ENCODE measurements at regions not wholly inside any gene's neighbourhood (a gene's known extent, or its start where the extent isn't known, plus 50 kb on each side); places are given as distances from the start of the nearest gene placed in this dataset.

DNA sequence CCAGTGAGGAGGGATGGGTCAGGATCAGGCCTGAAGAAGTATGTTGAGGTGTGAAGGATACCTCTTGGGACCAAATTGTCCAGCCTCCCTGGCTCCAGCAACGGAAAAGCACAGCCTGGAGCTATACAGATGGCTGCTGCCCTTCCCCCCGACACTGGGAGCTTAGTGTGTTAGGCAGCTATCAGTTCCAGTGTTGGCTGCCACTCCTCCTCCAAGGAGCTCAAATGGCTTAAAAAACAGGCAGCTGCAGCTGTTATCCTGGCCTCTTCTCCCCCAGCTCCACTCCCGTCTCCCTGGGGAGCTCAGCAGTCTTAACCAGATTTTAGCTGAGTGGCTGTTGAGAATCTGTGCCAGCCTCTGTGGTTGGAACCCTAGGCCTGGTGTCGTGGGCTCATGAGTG, 225.0 kb downstream of the JRKL start:
- no peak overlapping the region for H3K9ac ChIP-seq (ENCODE audit: low read length)
- peaks cover 45% of the 10 kb centered on the region for H3K27me3 ChIP-seq (ENCODE audit: low read length)
- CTCF ChIA-PET, result no interaction called here
- no peaks in the 10 kb centered on the region for H3K9me2 ChIP-seq (replicated peaks; ENCODE audit: low read length)
- DNase-seq (no peak), ATAC-seq (no peak)
- H3K27ac ChIP-seq (ENCODE audit: low read length), result no peak overlapping the region
- H3F3A ChIP-seq (ENCODE audit: low read length, unreplicated experiment), result no peaks in the 10 kb centered on the region
- POLR2A ChIA-PET (ENCODE audit: unreplicated experiment), result no interaction called here
- BruUV-seq (replicated peaks), result no TSS peak
- H3K79me2 ChIP-seq (ENCODE audit: low read length), result no peaks in the 10 kb centered on the region
- no peaks in the 10 kb centered on the region for H3K9me3 ChIP-seq (ENCODE audit: low read length)
- H3K4me2 ChIP-seq (ENCODE audit: low read length), result no peak overlapping the region
- H3K4me1 ChIP-seq (ENCODE audit: insufficient read depth, low read length), result no peaks in the 10 kb centered on the region
- intact Hi-C loops (cut with micrococcal nuclease), result no loop called here
- no peak overlapping the region for H3K4me3 ChIP-seq (ENCODE audit: low read length)
- H3K36me3 ChIP-seq (ENCODE audit: low read depth, low read length), result no peaks in the 10 kb centered on the region
- H2AFZ ChIP-seq (ENCODE audit: low read length), result no peak overlapping the region
- TF ChIP-seq EZH2 (IDR thresholded peaks at IDR 0.05; ENCODE audit: low read length, unreplicated experiment) (no peak), EZH2phosphoT487 (IDR thresholded peaks at IDR 0.05; ENCODE audit: borderline replicate concordance, low read length) (no peak)
- TF ChIP-seq, protein P1, sequence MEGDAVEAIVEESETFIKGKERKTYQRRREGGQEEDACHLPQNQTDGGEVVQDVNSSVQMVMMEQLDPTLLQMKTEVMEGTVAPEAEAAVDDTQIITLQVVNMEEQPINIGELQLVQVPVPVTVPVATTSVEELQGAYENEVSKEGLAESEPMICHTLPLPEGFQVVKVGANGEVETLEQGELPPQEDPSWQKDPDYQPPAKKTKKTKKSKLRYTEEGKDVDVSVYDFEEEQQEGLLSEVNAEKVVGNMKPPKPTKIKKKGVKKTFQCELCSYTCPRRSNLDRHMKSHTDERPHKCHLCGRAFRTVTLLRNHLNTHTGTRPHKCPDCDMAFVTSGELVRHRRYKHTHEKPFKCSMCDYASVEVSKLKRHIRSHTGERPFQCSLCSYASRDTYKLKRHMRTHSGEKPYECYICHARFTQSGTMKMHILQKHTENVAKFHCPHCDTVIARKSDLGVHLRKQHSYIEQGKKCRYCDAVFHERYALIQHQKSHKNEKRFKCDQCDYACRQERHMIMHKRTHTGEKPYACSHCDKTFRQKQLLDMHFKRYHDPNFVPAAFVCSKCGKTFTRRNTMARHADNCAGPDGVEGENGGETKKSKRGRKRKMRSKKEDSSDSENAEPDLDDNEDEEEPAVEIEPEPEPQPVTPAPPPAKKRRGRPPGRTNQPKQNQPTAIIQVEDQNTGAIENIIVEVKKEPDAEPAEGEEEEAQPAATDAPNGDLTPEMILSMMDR (conservative IDR thresholded peaks at IDR 0.05; ENCODE audit: low read depth, low read length), result no peak
- no peaks in the 10 kb centered on the region for H4K20me1 ChIP-seq (ENCODE audit: low read length)

DNA sequence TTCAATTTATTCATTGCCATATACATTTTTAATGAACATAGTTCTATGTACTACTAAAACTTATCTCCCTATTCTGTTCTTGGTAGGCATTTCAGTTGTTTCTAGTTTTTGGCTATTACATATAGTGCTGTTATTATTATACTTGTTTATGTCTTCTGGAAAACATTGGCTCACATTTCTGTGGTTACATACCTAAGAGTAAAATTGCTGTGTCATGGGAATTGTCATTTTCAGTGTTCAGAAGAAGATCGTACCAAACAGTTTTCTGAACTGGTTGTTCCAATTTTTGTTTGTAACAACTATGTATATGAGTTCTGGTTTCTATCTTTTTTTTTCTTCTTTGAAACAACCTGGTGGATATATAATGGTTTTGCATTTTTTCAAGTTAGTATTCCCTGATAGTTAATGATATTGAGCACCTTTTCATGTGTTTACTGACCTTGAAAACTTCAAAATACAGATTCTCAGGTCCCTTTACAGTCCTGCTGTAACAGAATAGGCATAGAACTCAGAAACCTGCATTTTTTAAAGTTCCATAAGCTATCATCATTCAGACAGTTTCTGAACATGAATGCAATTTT, 230.7 kb downstream of the JRKL start:
- H3K9me3 ChIP-seq (ENCODE audit: low read length), result no peaks in the 10 kb centered on the region
- no peak overlapping the region for H2AFZ ChIP-seq (ENCODE audit: low read length)
- H3K9ac ChIP-seq (ENCODE audit: low read length), result no peak overlapping the region
- intact Hi-C loops (cut with micrococcal nuclease), result no loop called here
- TF ChIP-seq, protein P1 (conservative IDR thresholded peaks at IDR 0.05; ENCODE audit: low read depth, low read length), result no peak
- no peak for TF ChIP-seq EZH2phosphoT487 (IDR thresholded peaks at IDR 0.05; ENCODE audit: borderline replicate concordance, low read length)
- TF ChIP-seq EZH2 (IDR thresholded peaks at IDR 0.05; ENCODE audit: low read length, unreplicated experiment), result no peak
- no peak overlapping the region for H3K4me2 ChIP-seq (ENCODE audit: low read length)
- POLR2A ChIA-PET (ENCODE audit: unreplicated experiment), result no interaction called here
- DNase-seq (no peak), ATAC-seq (no peak)
- H3K4me1 ChIP-seq (ENCODE audit: insufficient read depth, low read length), result no peaks in the 10 kb centered on the region
- H3K36me3 ChIP-seq (ENCODE audit: low read depth, low read length), result no peaks in the 10 kb centered on the region
- CTCF ChIA-PET, result no interaction called here
- no peaks in the 10 kb centered on the region for H3K79me2 ChIP-seq (ENCODE audit: low read length)
- BruUV-seq (replicated peaks), result no TSS peak
- no peaks in the 10 kb centered on the region for H4K20me1 ChIP-seq (ENCODE audit: low read length)
- H3K4me3 ChIP-seq (ENCODE audit: low read length), result no peak overlapping the region
- H3K27me3 ChIP-seq (ENCODE audit: low read length), result peaks cover 46% of the 10 kb centered on the region
- no peaks in the 10 kb centered on the region for H3K9me2 ChIP-seq (replicated peaks; ENCODE audit: low read length)
- H3F3A ChIP-seq (ENCODE audit: low read length, unreplicated experiment), result no peaks in the 10 kb centered on the region
- H3K27ac ChIP-seq (ENCODE audit: low read length), result no peak overlapping the region

DNA sequence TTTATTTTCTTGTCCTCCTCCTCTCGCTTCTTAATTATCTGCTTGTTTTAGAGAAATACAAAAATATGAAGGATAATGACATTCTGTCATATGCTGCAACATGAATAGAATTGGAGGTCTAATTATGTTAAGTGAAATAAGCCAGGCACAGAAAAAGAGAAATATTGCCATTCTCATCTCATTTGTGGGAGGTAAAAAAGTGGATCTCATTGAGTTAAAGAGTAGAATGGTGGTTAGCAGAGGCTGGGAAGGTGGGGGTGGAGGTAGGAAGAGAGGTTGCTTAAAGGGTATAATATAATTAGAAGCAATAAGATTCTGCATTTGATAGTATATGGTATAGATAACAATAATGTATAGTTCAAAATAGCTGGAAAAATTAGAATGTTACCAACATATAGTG, 231.3 kb downstream of the JRKL start:
- Histone ChIP-seq H3K9ac (ENCODE audit: low read length) (no peak overlapping the region), H4K20me1 (ENCODE audit: low read length) (no peaks in the 10 kb centered on the region), H3K27me3 (ENCODE audit: low read length) (peaks cover 46% of the 10 kb centered on the region), H3K4me3 (ENCODE audit: low read length) (no peak overlapping the region), H3K79me2 (ENCODE audit: low read length) (no peaks in the 10 kb centered on the region), H3K9me3 (ENCODE audit: low read length) (no peaks in the 10 kb centered on the region), H3K36me3 (ENCODE audit: low read depth, low read length) (no peaks in the 10 kb centered on the region), H3K9me2 (replicated peaks; ENCODE audit: low read length) (no peaks in the 10 kb centered on the region), H3K4me1 (ENCODE audit: insufficient read depth, low read length) (no peaks in the 10 kb centered on the region), H3F3A (ENCODE audit: low read length, unreplicated experiment) (no peaks in the 10 kb centered on the region), H2AFZ (ENCODE audit: low read length) (no peak overlapping the region), H3K4me2 (ENCODE audit: low read length) (no peak overlapping the region), H3K27ac (ENCODE audit: low read length) (no peak overlapping the region)
- intact Hi-C loops (cut with micrococcal nuclease), result no loop called here
- POLR2A ChIA-PET (ENCODE audit: unreplicated experiment), result no interaction called here
- DNase-seq (no peak), ATAC-seq (no peak)
- no TSS peak for BruUV-seq (replicated peaks)
- TF ChIP-seq, protein P1 (conservative IDR thresholded peaks at IDR 0.05; ENCODE audit: low read depth, low read length), result no peak
- no peak for TF ChIP-seq EZH2 (IDR thresholded peaks at IDR 0.05; ENCODE audit: low read length, unreplicated experiment)
- TF ChIP-seq EZH2phosphoT487 (IDR thresholded peaks at IDR 0.05; ENCODE audit: borderline replicate concordance, low read length), result no peak
- CTCF ChIA-PET, result no interaction called here
